C4-2B (cell line): ENCODE measurements at regions not wholly inside any gene's neighbourhood (a gene's known extent, or its start where the extent isn't known, plus 50 kb on each side); places are given as distances from the start of the nearest gene placed in this dataset.

ENCODE experiments used
- ZFX ChIP-seq: fragments of 450-650 bp; IDR thresholded peaks from 2 replicates; pipeline ENCODE4 v1.6.1; 2017
- TF ChIP-seq, protein P1 (sequence below): fragments of 450-650 bp; conservative IDR thresholded peaks from 2 replicates; pipeline ENCODE4 v1.5.1; 2017; ENCODE audit warnings: mild to moderate bottlenecking

DNA sequence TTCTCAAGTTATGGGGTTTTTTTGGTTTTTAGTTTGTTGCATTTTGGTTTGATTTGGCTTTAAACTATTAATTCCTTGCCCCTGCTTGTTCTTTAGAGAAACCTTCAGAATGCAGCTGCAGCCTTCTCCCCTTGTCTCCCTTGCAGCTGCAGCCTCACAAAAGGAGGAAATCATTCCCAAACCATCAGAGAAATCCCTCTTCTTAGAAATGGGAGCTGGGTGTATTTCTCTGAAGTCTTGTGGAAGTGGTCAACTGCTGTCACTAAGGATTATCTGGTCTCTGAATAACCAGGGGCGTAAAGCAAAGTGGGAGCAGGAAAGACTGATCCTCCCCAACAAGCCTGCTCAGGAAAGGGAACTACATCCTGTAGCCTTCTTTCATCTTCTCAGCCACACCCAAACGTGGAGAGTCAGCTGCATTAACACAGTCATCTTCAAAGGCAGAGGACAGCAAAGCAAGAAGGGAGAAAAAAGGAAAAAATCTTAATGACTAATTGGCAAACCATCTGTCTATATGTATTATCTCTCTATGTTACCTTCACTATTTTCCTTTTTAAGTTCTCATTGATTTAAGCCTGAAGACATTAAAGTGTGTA is 1834.1 kb upstream of the PIK3C3 start:
- TF ChIP-seq, protein P1, sequence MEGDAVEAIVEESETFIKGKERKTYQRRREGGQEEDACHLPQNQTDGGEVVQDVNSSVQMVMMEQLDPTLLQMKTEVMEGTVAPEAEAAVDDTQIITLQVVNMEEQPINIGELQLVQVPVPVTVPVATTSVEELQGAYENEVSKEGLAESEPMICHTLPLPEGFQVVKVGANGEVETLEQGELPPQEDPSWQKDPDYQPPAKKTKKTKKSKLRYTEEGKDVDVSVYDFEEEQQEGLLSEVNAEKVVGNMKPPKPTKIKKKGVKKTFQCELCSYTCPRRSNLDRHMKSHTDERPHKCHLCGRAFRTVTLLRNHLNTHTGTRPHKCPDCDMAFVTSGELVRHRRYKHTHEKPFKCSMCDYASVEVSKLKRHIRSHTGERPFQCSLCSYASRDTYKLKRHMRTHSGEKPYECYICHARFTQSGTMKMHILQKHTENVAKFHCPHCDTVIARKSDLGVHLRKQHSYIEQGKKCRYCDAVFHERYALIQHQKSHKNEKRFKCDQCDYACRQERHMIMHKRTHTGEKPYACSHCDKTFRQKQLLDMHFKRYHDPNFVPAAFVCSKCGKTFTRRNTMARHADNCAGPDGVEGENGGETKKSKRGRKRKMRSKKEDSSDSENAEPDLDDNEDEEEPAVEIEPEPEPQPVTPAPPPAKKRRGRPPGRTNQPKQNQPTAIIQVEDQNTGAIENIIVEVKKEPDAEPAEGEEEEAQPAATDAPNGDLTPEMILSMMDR, result no peak
- TF ChIP-seq ZFX, result no peak
